ENCODE measurements at regions not wholly inside any gene's neighbourhood (a gene's known extent, or its start where the extent isn't known, plus 50 kb on each side); places are given as distances from the start of the nearest gene placed in this dataset.

- intact Hi-C loops (cut with DNase I; ENCODE audit: low total_unique reads) = no loop called here
- no peak for DNase-seq
- H3K36me3 ChIP-seq = no peaks in the 10 kb centered on the region
- H3K27ac ChIP-seq = peak overlapping the region in 3 of 4 donors; percentile 9 to 54 (median 28)
- TF ChIP-seq CTCF (IDR thresholded peaks at IDR 0.05 in 4 of 5, conservative IDR thresholded peaks at IDR 0.05 in 1 of 5) = no peak
- TF ChIP-seq POLR2A (IDR thresholded peaks at IDR 0.05) = no peak
- no peak overlapping the region for H3K4me3 ChIP-seq
- in situ Hi-C loops (cut with MboI; ENCODE audit: low sequenced_read_pairs in 4 of 4) = no loop called here
- H3K27me3 ChIP-seq = no peaks in the 10 kb centered on the region
- H3K4me1 ChIP-seq = peaks cover 37 to 43% of the 10 kb centered on the region in 2 donors
- peak; percentile 38 for ATAC-seq
- H3K9me3 ChIP-seq = no peaks in the 10 kb centered on the region
Measured at GRCh38 chr4:41394481-41394894, 137.8 kb downstream of the UCHL1 start.

GRCh38 chr4:41396214-41396613 is 139.5 kb downstream of the UCHL1 start:
- Histone ChIP-seq H3K27me3 (no peaks in the 10 kb centered on the region), H3K4me3 (no peak overlapping the region), H3K9me3 (no peaks in the 10 kb centered on the region), H3K27ac (peak overlapping the region in 1 of 4 donors; percentile 23), H3K36me3 (no peaks in the 10 kb centered on the region), H3K4me1 (peaks cover 38% of the 10 kb centered on the region in 2 donors)
- DNase-seq (no peak), ATAC-seq (peak in 1 of 2 donors; percentile 59)
- in situ Hi-C loops (cut with MboI; ENCODE audit: low sequenced_read_pairs in 4 of 4) (no loop called here), intact Hi-C loops (cut with DNase I; ENCODE audit: low total_unique reads) (no loop called here)
- TF ChIP-seq CTCF (IDR thresholded peaks at IDR 0.05 in 4 of 5, conservative IDR thresholded peaks at IDR 0.05 in 1 of 5) = no peak
- TF ChIP-seq POLR2A (IDR thresholded peaks at IDR 0.05) = no peak

- no peak overlapping the region for H3K4me3 ChIP-seq
- in situ Hi-C loops (cut with MboI; ENCODE audit: low sequenced_read_pairs in 4 of 4) = no loop called here
- DNase-seq (no peak), ATAC-seq (no peak)
- peaks cover 38% of the 10 kb centered on the region in 2 donors for H3K4me1 ChIP-seq
- H3K9me3 ChIP-seq = no peaks in the 10 kb centered on the region
- peak overlapping the region in 2 of 4 donors; percentile 5 to 21 for H3K27ac ChIP-seq
- H3K36me3 ChIP-seq = no peaks in the 10 kb centered on the region
- no peaks in the 10 kb centered on the region for H3K27me3 ChIP-seq
- TF ChIP-seq CTCF (IDR thresholded peaks at IDR 0.05 in 4 of 5, conservative IDR thresholded peaks at IDR 0.05 in 1 of 5) (no peak), POLR2A (IDR thresholded peaks at IDR 0.05) (no peak)
- intact Hi-C loops (cut with DNase I; ENCODE audit: low total_unique reads) = no loop called here
Measured at GRCh38 chr4:41396869-41397268, 140.1 kb downstream of the UCHL1 start.

- ATAC-seq (no peak), DNase-seq (no peak)
- TF ChIP-seq POLR2A (IDR thresholded peaks at IDR 0.05) (no peak), CTCF (IDR thresholded peaks at IDR 0.05 in 4 of 5, conservative IDR thresholded peaks at IDR 0.05 in 1 of 5) (no peak)
- Histone ChIP-seq H3K27me3 (no peaks in the 10 kb centered on the region), H3K9me3 (no peaks in the 10 kb centered on the region), H3K4me1 (peaks cover 33 to 38% of the 10 kb centered on the region in 2 donors), H3K4me3 (no peak overlapping the region), H3K36me3 (no peaks in the 10 kb centered on the region), H3K27ac (no peak overlapping the region)
- in situ Hi-C loops (cut with MboI; ENCODE audit: low sequenced_read_pairs in 4 of 4) = no loop called here
- intact Hi-C loops (cut with DNase I; ENCODE audit: low total_unique reads) = no loop called here
Measured at GRCh38 chr4:41399231-41399630, 138.7 kb upstream of the LIMCH1 start.

- H3K27ac ChIP-seq = no peak overlapping the region
- intact Hi-C loops (cut with DNase I; ENCODE audit: low total_unique reads) (no loop called here), in situ Hi-C loops (cut with MboI; ENCODE audit: low sequenced_read_pairs in 4 of 4) (no loop called here)
- DNase-seq = no peak
- H3K36me3 ChIP-seq = no peaks in the 10 kb centered on the region
- H3K4me1 ChIP-seq = peaks cover 25 to 31% of the 10 kb centered on the region in 2 donors
- no peak overlapping the region for H3K4me3 ChIP-seq
- ATAC-seq = no peak
- TF ChIP-seq CTCF (IDR thresholded peaks at IDR 0.05 in 4 of 5, conservative IDR thresholded peaks at IDR 0.05 in 1 of 5) = no peak
- TF ChIP-seq POLR2A (IDR thresholded peaks at IDR 0.05) = no peak
- no peaks in the 10 kb centered on the region for H3K27me3 ChIP-seq
- no peaks in the 10 kb centered on the region for H3K9me3 ChIP-seq
Measured at GRCh38 chr4:41400296-41400695, 137.7 kb upstream of the LIMCH1 start.

Data from gastrocnemius medialis (tissue), 4 donors.